GM18907 (cell line): ENCODE measurements at regions not wholly inside any gene's neighbourhood (a gene's known extent, or its start where the extent isn't known, plus 50 kb on each side); places are given as distances from the start of the nearest gene placed in this dataset.
"Not testable (repeated sequence)": the region's sequence is repeated elsewhere in the genome, so short reads cannot be mapped to it uniquely, and the experiment has no call there.

ENCODE experiments used
- ATAC-seq: cut with Tn5 transposase; IDR thresholded peaks from one replicate; pipeline ENCODE4 v1.9.1; 2021; ENCODE audit warnings: mild to moderate bottlenecking, moderate library complexity; ENCODE audit not compliant: unreplicated experiment

- not testable (repeated sequence) for ATAC-seq
Measured at GRCh38 chr2:4244422-4244821, 541.0 kb downstream of the DCDC2C start.

- no peak for ATAC-seq
Measured at GRCh38 chr2:4246364-4247131, 543.2 kb downstream of the DCDC2C start.

GRCh38 chr2:4247791-4248190 is 544.4 kb downstream of the DCDC2C start:
- no peak for ATAC-seq

- ATAC-seq = no peak
Measured at GRCh38 chr2:4255491-4255890, 552.1 kb downstream of the DCDC2C start.

- no peak for ATAC-seq
Measured at GRCh38 chr2:4256351-4256750, 553.0 kb downstream of the DCDC2C start.

GRCh38 chr2:4258563-4258962 is 555.2 kb downstream of the DCDC2C start:
- no peak for ATAC-seq

- no peak for ATAC-seq
Measured at GRCh38 chr2:4265936-4266335, 562.6 kb downstream of the DCDC2C start.

GRCh38 chr2:4269885-4270284 is 566.5 kb downstream of the DCDC2C start:
- no peak for ATAC-seq

- no peak for ATAC-seq
Measured at GRCh38 chr2:4272261-4272858, 569.0 kb downstream of the DCDC2C start.

- no peak for ATAC-seq
Measured at GRCh38 chr2:4278392-4278791, 575.0 kb downstream of the DCDC2C start.

- no peak for ATAC-seq
Measured at GRCh38 chr2:4279431-4279830, 576.1 kb downstream of the DCDC2C start.

- ATAC-seq = no peak
Measured at GRCh38 chr2:4291430-4291829, 588.1 kb downstream of the DCDC2C start.

GRCh38 chr2:4295680-4296079 is 592.3 kb downstream of the DCDC2C start:
- ATAC-seq = no peak

GRCh38 chr2:4300616-4301015 is 597.2 kb downstream of the DCDC2C start:
- no peak for ATAC-seq

GRCh38 chr2:4324531-4324930 is 621.2 kb downstream of the DCDC2C start:
- no peak for ATAC-seq

GRCh38 chr2:4336864-4337263 is 633.5 kb downstream of the DCDC2C start:
- ATAC-seq = no peak

GRCh38 chr2:4338345-4338744 is 635.0 kb downstream of the DCDC2C start:
- ATAC-seq = no peak

- no peak for ATAC-seq
Measured at GRCh38 chr2:4340536-4340935, 637.2 kb downstream of the DCDC2C start.

- no peak for ATAC-seq
Measured at GRCh38 chr2:4346628-4347027, 643.3 kb downstream of the DCDC2C start.

- no peak for ATAC-seq
Measured at GRCh38 chr2:4353668-4354067, 650.3 kb downstream of the DCDC2C start.

GRCh38 chr2:4354164-4354563 is 650.8 kb downstream of the DCDC2C start:
- no peak for ATAC-seq

- no peak for ATAC-seq
Measured at GRCh38 chr2:4354678-4355077, 651.3 kb downstream of the DCDC2C start.

GRCh38 chr2:4356109-4356508 is 652.7 kb downstream of the DCDC2C start:
- no peak for ATAC-seq
